ENCODE measurements at regions not wholly inside any gene's neighbourhood (a gene's known extent, or its start where the extent isn't known, plus 50 kb on each side); places are given as distances from the start of the nearest gene placed in this dataset.

- no peak for TF ChIP-seq POLR2A (IDR thresholded peaks at IDR 0.05; ENCODE audit: borderline replicate concordance, extremely low read depth, insufficient read depth, insufficient read length)
- TF ChIP-seq REST (IDR thresholded peaks at IDR 0.05; ENCODE audit: low read depth) = no peak
- TF ChIP-seq, protein P1, sequence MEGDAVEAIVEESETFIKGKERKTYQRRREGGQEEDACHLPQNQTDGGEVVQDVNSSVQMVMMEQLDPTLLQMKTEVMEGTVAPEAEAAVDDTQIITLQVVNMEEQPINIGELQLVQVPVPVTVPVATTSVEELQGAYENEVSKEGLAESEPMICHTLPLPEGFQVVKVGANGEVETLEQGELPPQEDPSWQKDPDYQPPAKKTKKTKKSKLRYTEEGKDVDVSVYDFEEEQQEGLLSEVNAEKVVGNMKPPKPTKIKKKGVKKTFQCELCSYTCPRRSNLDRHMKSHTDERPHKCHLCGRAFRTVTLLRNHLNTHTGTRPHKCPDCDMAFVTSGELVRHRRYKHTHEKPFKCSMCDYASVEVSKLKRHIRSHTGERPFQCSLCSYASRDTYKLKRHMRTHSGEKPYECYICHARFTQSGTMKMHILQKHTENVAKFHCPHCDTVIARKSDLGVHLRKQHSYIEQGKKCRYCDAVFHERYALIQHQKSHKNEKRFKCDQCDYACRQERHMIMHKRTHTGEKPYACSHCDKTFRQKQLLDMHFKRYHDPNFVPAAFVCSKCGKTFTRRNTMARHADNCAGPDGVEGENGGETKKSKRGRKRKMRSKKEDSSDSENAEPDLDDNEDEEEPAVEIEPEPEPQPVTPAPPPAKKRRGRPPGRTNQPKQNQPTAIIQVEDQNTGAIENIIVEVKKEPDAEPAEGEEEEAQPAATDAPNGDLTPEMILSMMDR (IDR thresholded peaks at IDR 0.05 in 2 of 3, conservative IDR thresholded peaks at IDR 0.05 in 1 of 3; ENCODE audit: borderline replicate concordance in 1 of 3, insufficient read depth in 1 of 3, low read depth in 2 of 3, low read length in 2 of 3) = no peak
- TF ChIP-seq, protein P2, sequence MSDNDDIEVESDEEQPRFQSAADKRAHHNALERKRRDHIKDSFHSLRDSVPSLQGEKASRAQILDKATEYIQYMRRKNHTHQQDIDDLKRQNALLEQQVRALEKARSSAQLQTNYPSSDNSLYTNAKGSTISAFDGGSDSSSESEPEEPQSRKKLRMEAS (IDR thresholded peaks at IDR 0.05) = no peak
Measured at GRCh38 chr6:76574746-76575145, 502.3 kb upstream of the IMPG1 start.
